Heart left ventricle (tissue), 16 donors: ENCODE measurements at regions not wholly inside any gene's neighbourhood (a gene's known extent, or its start where the extent isn't known, plus 50 kb on each side); places are given as distances from the start of the nearest gene placed in this dataset.

ENCODE experiments used
- ATAC-seq, 4 donors: fragments of 200-7000 bp; cut with Tn5 transposase; one replicate each; pipeline ENCODE4 v1.9.1; 2020 to 2022; ENCODE audit warnings: moderate library complexity in 4 of 4, mild to moderate bottlenecking in 3 of 4, moderate number of reproducible peaks in 1 of 4
- DNase-seq, 5 donors: peaks; one replicate each; pipeline ENCODE4 v3.0.0-alpha.2; 2020
- H3K27ac ChIP-seq, 12 donors: fragments of 200-600 bp; sonication (generic) in 4 of 12; one replicate each; pipeline versions ENCODE4 v1.5.0 to v1.8.0; 2016 to 2022; ENCODE audit warnings: mild to moderate bottlenecking in 2 of 12
- H3K27me3 ChIP-seq, 9 donors: fragments of 200-600 bp; sonication (generic) in 2 of 9; one replicate each; pipeline versions ENCODE4 v1.5.1 to v1.8.0; 2016 to 2022; ENCODE audit warnings: mild to moderate bottlenecking in 3 of 9
- H3K36me3 ChIP-seq, 9 donors: fragments of 200-600 bp; sonication (generic) in 2 of 9; one replicate each; pipeline versions ENCODE4 v1.5.0 to v1.8.0; 2018 to 2022; ENCODE audit warnings: mild to moderate bottlenecking in 2 of 9
- H3K4me1 ChIP-seq, 12 donors: fragments of 200-600 bp; sonication (generic) in 4 of 12; one replicate each; pipeline versions ENCODE4 v1.5.0 to v1.8.0; 2016 to 2022; ENCODE audit warnings: mild to moderate bottlenecking in 3 of 12
- H3K4me3 ChIP-seq, 12 donors: fragments of 200-600 bp; sonication (generic) in 4 of 12; one replicate each; pipeline versions ENCODE4 v1.5.0 to v1.8.0; 2017 to 2022; ENCODE audit warnings: mild to moderate bottlenecking in 9 of 12, moderate library complexity in 4 of 12
- H3K9me3 ChIP-seq, 12 donors: fragments of 200-600 bp; sonication (generic) in 4 of 12; one replicate each; pipeline versions ENCODE4 v1.5.0 to v1.8.0; 2016 to 2022; ENCODE audit warnings: mild to moderate bottlenecking in 1 of 12
- POLR2A ChIP-seq, 2 donors: fragments of 450-650 bp; IDR thresholded peaks; one replicate each; pipeline ENCODE4 v1.6.1; 2017; ENCODE audit warnings: antibody characterized with exemption in 2 of 2, mild to moderate bottlenecking in 2 of 2, moderate library complexity in 2 of 2
- WGBS, 4 donors: extraction: QIAGEN DNeasy Blood & Tissue Kit in 2 of 4; methylation state at CpG; one replicate each; pipeline versions ENCODE4 v1.1.5 to v1.1.7; 2013 to 2018; 5-methylcytosine and 5-hydroxymethylcytosine counted together
- intact Hi-C, 10 donors: fragments of 100-400 bp; cut with DNase I; formaldehyde crosslinking; loops; one replicate each; pipeline versions ENCODE4 v1.11.1 to v1.14.2; 2022
- TF ChIP-seq, protein P1 (sequence below), 12 donors: fragments of 200-600 bp; sonication (generic) in 4 of 12; IDR thresholded peaks; one replicate each; pipeline versions ENCODE4 v1.5.0 to v1.8.0; 2018 to 2022; ENCODE audit warnings: antibody characterized with exemption in 12 of 12, mild to moderate bottlenecking in 5 of 12
- donor health status: ischemic (EF 13 %, LVEDD 7.1; RV severe dilation, severe dysfunction).
- donor health status: healthy with polysubstance abuse.
- donor health status: DM: no; HTN: yes; CAD: no.
- donor health status: DM: no; HTN: no; CAD: no.
- donor health status: ischemic (EF 25% LVEDD 6.9; RV normal size, moderate dysfunction).
- donor health status: ischemic (EF 25% LVEDD 5.7; RV mildly dilated, moderate dysfunction).
- donor health status: healthy.
- donor health status: DM: yes; HTN: yes; CAD: no.
- donor health status: ischemic (EF 35%, LVEDD 5.7; RV mildly dilated, moderate dysfunction).
- donor health status: nonischemic (EF 11% LVEDD 7.7; RV severe dilation, severe dysfunction).
- donor health status: DM: yes; HTN: yes; CAD: no.
- donor health status: PGD.
- donor health status: ischemic (EF 29% LVEDD 5.4; RV normal size, mild dysfunction).
- donor health status: nonischemic (EF 23%, LVEDD 6.1; RV moderate dilation, normal function).

- no peak overlapping the region for H3K4me3 ChIP-seq
- DNase-seq (no peak), ATAC-seq (no peak)
- no peaks in the 10 kb centered on the region for H3K27me3 ChIP-seq
- no peaks in the 10 kb centered on the region for H3K4me1 ChIP-seq
- no peak overlapping the region for H3K27ac ChIP-seq
- no peaks in the 10 kb centered on the region for H3K9me3 ChIP-seq
- intact Hi-C loops: no loop called here
- TF ChIP-seq POLR2A (IDR thresholded peaks at IDR 0.05): no peak
- TF ChIP-seq, protein P1, sequence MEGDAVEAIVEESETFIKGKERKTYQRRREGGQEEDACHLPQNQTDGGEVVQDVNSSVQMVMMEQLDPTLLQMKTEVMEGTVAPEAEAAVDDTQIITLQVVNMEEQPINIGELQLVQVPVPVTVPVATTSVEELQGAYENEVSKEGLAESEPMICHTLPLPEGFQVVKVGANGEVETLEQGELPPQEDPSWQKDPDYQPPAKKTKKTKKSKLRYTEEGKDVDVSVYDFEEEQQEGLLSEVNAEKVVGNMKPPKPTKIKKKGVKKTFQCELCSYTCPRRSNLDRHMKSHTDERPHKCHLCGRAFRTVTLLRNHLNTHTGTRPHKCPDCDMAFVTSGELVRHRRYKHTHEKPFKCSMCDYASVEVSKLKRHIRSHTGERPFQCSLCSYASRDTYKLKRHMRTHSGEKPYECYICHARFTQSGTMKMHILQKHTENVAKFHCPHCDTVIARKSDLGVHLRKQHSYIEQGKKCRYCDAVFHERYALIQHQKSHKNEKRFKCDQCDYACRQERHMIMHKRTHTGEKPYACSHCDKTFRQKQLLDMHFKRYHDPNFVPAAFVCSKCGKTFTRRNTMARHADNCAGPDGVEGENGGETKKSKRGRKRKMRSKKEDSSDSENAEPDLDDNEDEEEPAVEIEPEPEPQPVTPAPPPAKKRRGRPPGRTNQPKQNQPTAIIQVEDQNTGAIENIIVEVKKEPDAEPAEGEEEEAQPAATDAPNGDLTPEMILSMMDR (IDR thresholded peaks at IDR 0.05): no peak
- H3K36me3 ChIP-seq: no peaks in the 10 kb centered on the region
Observed at GRCh38 chr1:208918160-208918559, 665.4 kb upstream of the CAMK1G start.

- Histone ChIP-seq H3K27me3 (no peaks in the 10 kb centered on the region), H3K36me3 (no peaks in the 10 kb centered on the region), H3K4me3 (no peak overlapping the region), H3K9me3 (no peaks in the 10 kb centered on the region), H3K27ac (no peak overlapping the region), H3K4me1 (no peaks in the 10 kb centered on the region)
- DNase-seq (no peak), ATAC-seq (no peak)
- intact Hi-C loops: no loop called here
- 78 to 92% (median 81%) methylated on average over 2 of the region's 2 CpGs for WGBS, 4 donors
- TF ChIP-seq, protein P1 (IDR thresholded peaks at IDR 0.05): no peak
- no peak for TF ChIP-seq POLR2A (IDR thresholded peaks at IDR 0.05)
Observed at GRCh38 chr1:208919371-208919770, 664.1 kb upstream of the CAMK1G start.

GRCh38 chr1:208921259-208921658, 662.3 kb upstream of the CAMK1G start:
- Histone ChIP-seq H3K36me3 (no peaks in the 10 kb centered on the region), H3K27ac (no peak overlapping the region), H3K27me3 (no peaks in the 10 kb centered on the region), H3K9me3 (no peaks in the 10 kb centered on the region), H3K4me1 (no peaks in the 10 kb centered on the region), H3K4me3 (no peak overlapping the region)
- ATAC-seq (no peak), DNase-seq (no peak)
- intact Hi-C loops: no loop called here
- TF ChIP-seq POLR2A (IDR thresholded peaks at IDR 0.05): no peak
- TF ChIP-seq, protein P1 (IDR thresholded peaks at IDR 0.05): no peak
- WGBS, 4 donors: 90 to 100% (median 92%) methylated on average over 1 of the region's 1 CpG

GRCh38 chr1:208923456-208923855, 660.1 kb upstream of the CAMK1G start:
- DNase-seq: no peak
- TF ChIP-seq POLR2A (IDR thresholded peaks at IDR 0.05): no peak
- TF ChIP-seq, protein P1 (IDR thresholded peaks at IDR 0.05): no peak
- no peak for ATAC-seq
- Histone ChIP-seq H3K27ac (no peak overlapping the region), H3K4me3 (no peak overlapping the region), H3K4me1 (no peaks in the 10 kb centered on the region), H3K9me3 (no peaks in the 10 kb centered on the region), H3K27me3 (no peaks in the 10 kb centered on the region), H3K36me3 (no peaks in the 10 kb centered on the region)
- 81 to 84% (median 82%) methylated on average over 2 of the region's 2 CpGs for WGBS, 4 donors
- intact Hi-C loops: no loop called here
